ENCODE measurements at regions not wholly inside any gene's neighbourhood (a gene's known extent, or its start where the extent isn't known, plus 50 kb on each side); places are given as distances from the start of the nearest gene placed in this dataset.
"Not testable (repeated sequence)": the region's sequence is repeated elsewhere in the genome, so short reads cannot be mapped to it uniquely, and the experiment has no call there.

- no peak for DNase-seq
- Histone ChIP-seq H3K27me3 (no peaks in the 10 kb centered on the region), H3K4me3 (no peak overlapping the region), H3K4me1 (no peaks in the 10 kb centered on the region), H3K27ac (no peak overlapping the region), H3K9me3 (replicated peaks) (no peaks in the 10 kb centered on the region), H3K36me3 (no peaks in the 10 kb centered on the region)
Measured at GRCh38 chr10:8398771-8399170, 344.3 kb downstream of the GATA3 start.

GRCh38 chr10:8400151-8400550, 345.7 kb downstream of the GATA3 start:
- DNase-seq: no peak
- Histone ChIP-seq H3K9me3 (replicated peaks) (no peaks in the 10 kb centered on the region), H3K27ac (no peak overlapping the region)

GRCh38 chr10:8400892-8401291, 346.4 kb downstream of the GATA3 start:
- no peak for DNase-seq
- Histone ChIP-seq H3K36me3 (no peaks in the 10 kb centered on the region), H3K27ac (no peak overlapping the region), H3K4me1 (no peaks in the 10 kb centered on the region), H3K27me3 (no peaks in the 10 kb centered on the region), H3K4me3 (no peak overlapping the region), H3K9me3 (replicated peaks) (no peaks in the 10 kb centered on the region)

More at GRCh38 chr10:8400151-8400550, 345.7 kb downstream of the GATA3 start:
- Histone ChIP-seq H3K4me1 (no peaks in the 10 kb centered on the region), H3K27me3 (no peaks in the 10 kb centered on the region), H3K4me3 (no peak overlapping the region), H3K36me3 (no peaks in the 10 kb centered on the region)

GRCh38 chr10:8401531-8401930, 347.0 kb downstream of the GATA3 start:
- no peak for DNase-seq
- no peaks in the 10 kb centered on the region for H3K4me1 ChIP-seq
- no peaks in the 10 kb centered on the region for H3K27me3 ChIP-seq
- H3K9me3 ChIP-seq (replicated peaks): no peaks in the 10 kb centered on the region
- H3K36me3 ChIP-seq: no peaks in the 10 kb centered on the region
- H3K27ac ChIP-seq: no peak overlapping the region
- no peak overlapping the region for H3K4me3 ChIP-seq

- Histone ChIP-seq H3K27me3 (no peaks in the 10 kb centered on the region), H3K4me3 (no peak overlapping the region), H3K9me3 (replicated peaks) (no peaks in the 10 kb centered on the region), H3K36me3 (no peaks in the 10 kb centered on the region), H3K27ac (no peak overlapping the region), H3K4me1 (no peaks in the 10 kb centered on the region)
- DNase-seq: no peak
Measured at GRCh38 chr10:8402576-8402975, 348.1 kb downstream of the GATA3 start.

DNA sequence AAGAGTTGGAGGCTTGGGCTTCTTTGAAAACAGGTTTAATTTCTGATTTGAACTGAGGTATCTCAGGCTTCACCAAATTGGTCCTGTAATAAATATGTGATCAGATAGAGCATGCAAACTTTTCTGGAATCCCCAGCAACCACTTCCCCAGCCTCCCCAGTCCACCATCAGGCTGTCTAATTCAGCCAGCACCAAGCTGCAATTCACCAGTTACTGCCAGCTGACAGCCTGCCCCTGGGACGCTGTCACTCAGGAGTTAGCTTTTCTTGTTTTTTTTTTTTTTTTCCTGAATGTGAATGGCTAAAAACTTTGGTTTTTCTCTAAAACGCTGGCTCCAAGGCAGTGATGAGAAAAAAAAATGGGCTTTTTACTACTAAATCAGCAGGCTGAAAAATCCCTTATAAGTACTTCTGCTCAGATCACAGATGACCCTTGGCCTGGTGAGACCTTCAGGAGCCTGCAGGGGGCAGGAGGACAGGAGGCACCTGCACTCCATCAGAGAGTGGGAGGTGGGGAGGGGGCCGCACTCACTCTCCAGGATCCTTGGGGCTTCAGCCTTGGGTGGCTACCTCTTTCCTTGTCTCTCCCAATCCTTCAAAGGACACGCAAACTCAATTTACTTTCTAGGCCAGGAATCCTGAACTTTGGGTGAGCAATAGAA, 349.4 kb downstream of the GATA3 start:
- no peak for DNase-seq
- Histone ChIP-seq H3K36me3 (no peaks in the 10 kb centered on the region), H3K27me3 (no peaks in the 10 kb centered on the region), H3K4me1 (no peaks in the 10 kb centered on the region), H3K27ac (no peak overlapping the region), H3K9me3 (replicated peaks) (no peaks in the 10 kb centered on the region), H3K4me3 (no peak overlapping the region)

DNA sequence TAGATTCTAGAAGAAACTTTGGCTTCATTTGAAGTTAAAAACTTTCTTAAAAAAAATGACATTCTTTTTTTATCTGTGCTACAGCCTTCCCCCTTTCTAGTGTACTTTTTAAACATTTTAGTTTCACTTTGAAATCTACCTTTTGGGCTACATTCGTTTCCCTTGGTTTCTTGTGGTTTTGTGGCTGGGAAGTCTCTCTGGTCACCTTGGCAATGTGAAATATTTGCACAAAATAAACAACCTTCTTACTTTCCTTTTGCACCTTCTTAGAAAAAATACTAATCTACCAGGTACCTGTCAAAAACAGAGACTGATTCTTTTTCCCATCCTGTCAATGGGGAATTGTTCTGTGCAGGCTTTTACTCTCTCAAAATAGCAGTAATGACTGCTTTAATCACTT, 350.2 kb downstream of the GATA3 start:
- Histone ChIP-seq H3K27ac (no peak overlapping the region), H3K27me3 (no peaks in the 10 kb centered on the region), H3K4me3 (no peak overlapping the region), H3K9me3 (replicated peaks) (no peaks in the 10 kb centered on the region), H3K4me1 (no peaks in the 10 kb centered on the region), H3K36me3 (no peaks in the 10 kb centered on the region)
- no peak for DNase-seq

- no peak for DNase-seq
- no peak overlapping the region for H3K27ac ChIP-seq
Measured at GRCh38 chr10:8405596-8405995, 351.1 kb downstream of the GATA3 start.

GRCh38 chr10:8407501-8408021, 353.1 kb downstream of the GATA3 start:
- H3K9me3 ChIP-seq (replicated peaks): no peaks in the 10 kb centered on the region
- no peaks in the 10 kb centered on the region for H3K36me3 ChIP-seq
- no peaks in the 10 kb centered on the region for H3K27me3 ChIP-seq
- H3K27ac ChIP-seq: no peak overlapping the region
- no peak for DNase-seq
- no peak overlapping the region for H3K4me3 ChIP-seq
- H3K4me1 ChIP-seq: no peaks in the 10 kb centered on the region

More at GRCh38 chr10:8405596-8405995, 351.1 kb downstream of the GATA3 start:
- no peaks in the 10 kb centered on the region for H3K27me3 ChIP-seq
- no peaks in the 10 kb centered on the region for H3K9me3 ChIP-seq (replicated peaks)
- H3K4me1 ChIP-seq: no peaks in the 10 kb centered on the region
- H3K36me3 ChIP-seq: no peaks in the 10 kb centered on the region
- no peak overlapping the region for H3K4me3 ChIP-seq

DNA sequence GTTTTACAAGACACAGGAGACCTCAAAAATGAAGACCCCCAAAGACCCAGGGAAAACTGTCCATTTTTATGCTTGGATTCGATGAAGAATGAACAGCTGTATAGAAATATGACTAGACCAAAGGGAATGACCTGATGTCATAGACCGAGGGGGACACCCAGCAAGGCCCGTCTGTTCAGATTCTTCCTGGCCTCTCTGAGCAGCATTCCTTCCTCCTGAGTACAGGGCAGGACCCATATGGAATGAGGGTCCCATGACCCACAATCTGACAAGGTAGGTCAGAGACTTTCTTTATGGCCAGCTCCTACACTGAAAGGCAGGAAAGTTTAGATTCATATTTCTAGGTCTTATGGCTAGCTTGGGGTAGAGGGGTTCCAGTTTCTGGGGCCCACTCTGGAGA, 356.0 kb downstream of the GATA3 start:
- H3K27me3 ChIP-seq: no peaks in the 10 kb centered on the region
- H3K4me3 ChIP-seq: no peak overlapping the region
- DNase-seq: no peak
- no peaks in the 10 kb centered on the region for H3K9me3 ChIP-seq (replicated peaks)
- H3K27ac ChIP-seq: no peak overlapping the region
- H3K36me3 ChIP-seq: no peaks in the 10 kb centered on the region
- H3K4me1 ChIP-seq: no peaks in the 10 kb centered on the region

DNA sequence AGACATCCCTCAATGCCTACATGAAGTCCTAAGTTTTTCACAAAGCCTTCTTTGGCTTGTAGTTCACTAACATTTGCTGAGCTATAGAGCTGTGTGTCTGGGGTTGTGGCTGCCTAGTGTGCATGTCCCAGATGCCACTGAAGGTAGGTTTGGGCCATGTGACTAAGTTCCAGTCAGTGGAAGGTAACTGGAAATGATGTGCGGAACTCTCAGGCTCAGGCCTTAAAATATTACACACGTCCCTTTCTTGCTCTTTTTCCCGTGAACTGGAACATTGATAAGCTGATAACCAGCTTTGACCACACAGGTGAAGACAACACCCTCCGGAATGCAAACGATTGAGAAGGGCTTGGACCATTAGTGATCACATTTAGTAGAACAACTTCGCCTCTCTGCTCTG, 358.1 kb downstream of the GATA3 start:
- Histone ChIP-seq H3K4me3 (no peak overlapping the region), H3K4me1 (no peaks in the 10 kb centered on the region), H3K9me3 (replicated peaks) (no peaks in the 10 kb centered on the region), H3K27me3 (no peaks in the 10 kb centered on the region), H3K36me3 (no peaks in the 10 kb centered on the region), H3K27ac (no peak overlapping the region)
- DNase-seq: no peak

DNA sequence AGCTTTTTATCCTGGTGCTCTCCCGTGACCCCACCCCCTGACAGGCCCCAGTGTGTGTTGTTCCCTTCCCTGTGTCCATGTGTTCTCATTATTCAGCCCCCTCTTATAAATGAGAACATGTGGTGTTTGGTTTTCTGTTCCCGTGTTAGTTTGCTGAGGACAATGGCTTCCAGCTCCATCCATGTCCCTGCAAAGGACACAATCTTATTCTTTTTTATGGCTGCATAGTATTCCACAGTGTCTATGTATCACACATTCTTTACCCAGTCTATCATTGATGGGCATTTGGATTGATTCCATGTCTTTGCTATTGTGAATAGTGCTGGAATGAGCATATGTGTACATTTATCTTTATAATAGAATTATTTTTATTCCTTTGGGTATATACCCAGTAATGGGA, 360.5 kb downstream of the GATA3 start:
- H3K27ac ChIP-seq; H3K9me3 ChIP-seq (replicated peaks); H3K4me1 ChIP-seq; H3K27me3 ChIP-seq; H3K4me3 ChIP-seq; DNase-seq; H3K36me3 ChIP-seq: not testable (repeated sequence)

- H3K9me3 ChIP-seq (replicated peaks): no peaks in the 10 kb centered on the region
- no peaks in the 10 kb centered on the region for H3K27me3 ChIP-seq
- no peak overlapping the region for H3K27ac ChIP-seq
- DNase-seq: no peak
- H3K4me1 ChIP-seq: no peaks in the 10 kb centered on the region
- no peak overlapping the region for H3K4me3 ChIP-seq
- no peaks in the 10 kb centered on the region for H3K36me3 ChIP-seq
Measured at GRCh38 chr10:8416192-8416701, 361.8 kb downstream of the GATA3 start.

DNA sequence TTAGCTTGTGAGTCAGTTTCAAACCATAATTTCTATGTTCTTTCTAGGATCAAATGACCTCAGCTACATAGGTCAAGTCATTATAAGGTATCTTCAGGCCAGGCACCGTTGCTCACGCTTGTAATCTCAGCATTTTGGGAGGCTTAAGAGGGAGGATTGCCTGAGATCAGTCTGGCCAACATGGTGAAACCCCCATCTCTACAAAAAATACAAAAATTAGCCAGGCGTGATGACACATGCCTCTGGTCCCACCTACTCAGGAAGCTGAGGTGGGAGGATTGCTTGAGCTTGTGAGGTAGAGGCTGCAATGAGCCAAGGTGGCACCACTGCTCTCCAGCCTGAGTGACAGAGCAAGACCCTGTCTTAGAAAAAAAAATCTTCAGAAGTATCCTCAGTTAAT, 362.3 kb downstream of the GATA3 start:
- Histone ChIP-seq H3K36me3 (no peaks in the 10 kb centered on the region), H3K4me3 (no peak overlapping the region), H3K4me1 (no peaks in the 10 kb centered on the region), H3K27ac (no peak overlapping the region), H3K27me3 (no peaks in the 10 kb centered on the region), H3K9me3 (replicated peaks) (no peaks in the 10 kb centered on the region)
- DNase-seq: no peak

DNA sequence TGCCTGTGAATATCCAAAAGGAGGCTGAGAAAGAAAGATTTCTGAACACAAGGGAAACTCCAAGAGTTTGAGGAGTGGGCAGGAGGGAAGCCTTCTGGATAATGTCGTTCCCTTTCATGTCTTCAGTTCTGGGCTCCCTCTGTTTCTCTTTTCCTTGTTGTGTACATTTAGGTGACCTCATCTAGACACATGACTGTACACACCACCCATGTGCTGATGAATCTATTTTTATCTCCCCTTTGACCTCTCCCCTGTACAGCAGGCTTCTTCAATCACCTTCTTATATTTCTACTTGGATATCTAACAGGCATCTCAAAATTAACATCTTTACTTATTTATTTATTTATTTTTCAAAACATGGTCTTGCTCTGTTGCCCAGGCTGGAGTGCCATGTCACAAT, 363.1 kb downstream of the GATA3 start:
- DNase-seq: no peak
- H3K27ac ChIP-seq: no peak overlapping the region
- no peaks in the 10 kb centered on the region for H3K36me3 ChIP-seq

DNA sequence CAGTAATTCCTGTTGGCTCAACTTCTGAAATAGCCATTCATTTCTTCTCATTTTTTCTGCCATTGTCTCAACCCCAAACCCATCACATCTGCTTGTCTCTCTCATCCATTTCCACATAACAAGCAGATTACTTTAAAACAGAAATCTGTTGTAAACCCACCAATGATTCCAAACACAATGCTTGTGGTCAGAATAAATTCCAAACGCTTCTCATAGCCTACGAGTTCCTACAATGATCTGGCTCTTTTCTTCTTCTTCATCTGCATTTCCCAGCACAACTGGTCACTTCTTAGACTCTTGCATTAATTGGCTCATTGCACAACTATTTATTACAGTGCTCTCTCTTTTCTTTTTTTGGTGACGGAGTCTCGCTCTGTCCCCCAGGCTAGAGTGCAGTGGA, 364.1 kb downstream of the GATA3 start:
- Histone ChIP-seq H3K27me3 (no peaks in the 10 kb centered on the region), H3K4me3 (no peak overlapping the region), H3K27ac (no peak overlapping the region), H3K36me3 (no peaks in the 10 kb centered on the region), H3K4me1 (no peaks in the 10 kb centered on the region), H3K9me3 (replicated peaks) (no peaks in the 10 kb centered on the region)
- no peak for DNase-seq

More for the DNA sequence above, 363.1 kb downstream of the GATA3 start:
- Histone ChIP-seq H3K9me3 (replicated peaks) (no peaks in the 10 kb centered on the region), H3K4me1 (no peaks in the 10 kb centered on the region), H3K27me3 (no peaks in the 10 kb centered on the region), H3K4me3 (no peak overlapping the region)

Measured in SJCRH30 (cell line).